ENCODE measurements at regions not wholly inside any gene's neighbourhood (a gene's known extent, or its start where the extent isn't known, plus 50 kb on each side); places are given as distances from the start of the nearest gene placed in this dataset.

DNA sequence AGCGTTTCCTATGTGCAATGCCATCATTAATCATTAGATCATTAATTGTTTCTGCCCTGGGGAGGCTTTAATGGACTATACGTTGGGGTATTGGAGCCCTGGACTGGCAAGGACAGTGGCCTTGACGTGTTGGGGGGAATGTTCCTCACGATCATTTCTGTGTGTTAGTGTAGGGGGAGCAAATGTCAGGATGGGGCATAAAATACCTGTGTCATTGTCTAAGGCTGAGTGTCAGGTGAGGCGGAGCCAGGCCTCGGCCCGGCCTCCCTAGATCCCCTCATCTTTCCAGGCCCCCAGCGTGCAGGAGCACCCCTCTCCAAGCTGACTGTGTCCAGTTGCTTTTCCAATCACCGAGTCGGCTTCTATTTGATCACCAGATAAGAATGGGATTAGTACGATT, 346.4 kb upstream of the SHH start:
- Histone ChIP-seq H2AFZ (no peak overlapping the region), H3K79me2 (replicated peaks; ENCODE audit: insufficient read depth) (no peaks in the 10 kb centered on the region), H4K20me1 (replicated peaks; ENCODE audit: insufficient read depth) (no peaks in the 10 kb centered on the region), H3K4me2 (no peak overlapping the region), H3F3A (replicated peaks; ENCODE audit: low read depth) (no peaks in the 10 kb centered on the region), H3K36me3 (ENCODE audit: insufficient read depth) (no peaks in the 10 kb centered on the region), H3K4me1 (ENCODE audit: insufficient read depth) (no peaks in the 10 kb centered on the region), H3K27me3 (ENCODE audit: insufficient read depth) (no peaks in the 10 kb centered on the region), H3K27ac (ENCODE audit: low read depth) (no peak overlapping the region), H3K4me3 (no peak overlapping the region), H3K9me2 (ENCODE audit: insufficient read depth) (no peaks in the 10 kb centered on the region)
- H3K9me3 Mint-ChIP-seq = peaks cover 6% of the 10 kb centered on the region
- peaks cover 9% of the 10 kb centered on the region for H3K27me3 Mint-ChIP-seq (ENCODE audit: insufficient read depth, low read depth, poor library complexity)
- no peaks in the 10 kb centered on the region for H3K36me3 Mint-ChIP-seq (ENCODE audit: low read depth)
- H3K4me1 Mint-ChIP-seq = peaks cover 7% of the 10 kb centered on the region; the same call in 2 of the 3 replicates
- no peak overlapping the region for H3K4me3 Mint-ChIP-seq
- no peak for TF ChIP-seq ZNF331 (CRISPR knock-in tag; IDR thresholded peaks at IDR 0.05; ENCODE audit: low read depth)
- TF ChIP-seq STAT1 (IDR thresholded peaks at IDR 0.05; ENCODE audit: unreplicated experiment) = no peak
- TF ChIP-seq, protein P1, sequence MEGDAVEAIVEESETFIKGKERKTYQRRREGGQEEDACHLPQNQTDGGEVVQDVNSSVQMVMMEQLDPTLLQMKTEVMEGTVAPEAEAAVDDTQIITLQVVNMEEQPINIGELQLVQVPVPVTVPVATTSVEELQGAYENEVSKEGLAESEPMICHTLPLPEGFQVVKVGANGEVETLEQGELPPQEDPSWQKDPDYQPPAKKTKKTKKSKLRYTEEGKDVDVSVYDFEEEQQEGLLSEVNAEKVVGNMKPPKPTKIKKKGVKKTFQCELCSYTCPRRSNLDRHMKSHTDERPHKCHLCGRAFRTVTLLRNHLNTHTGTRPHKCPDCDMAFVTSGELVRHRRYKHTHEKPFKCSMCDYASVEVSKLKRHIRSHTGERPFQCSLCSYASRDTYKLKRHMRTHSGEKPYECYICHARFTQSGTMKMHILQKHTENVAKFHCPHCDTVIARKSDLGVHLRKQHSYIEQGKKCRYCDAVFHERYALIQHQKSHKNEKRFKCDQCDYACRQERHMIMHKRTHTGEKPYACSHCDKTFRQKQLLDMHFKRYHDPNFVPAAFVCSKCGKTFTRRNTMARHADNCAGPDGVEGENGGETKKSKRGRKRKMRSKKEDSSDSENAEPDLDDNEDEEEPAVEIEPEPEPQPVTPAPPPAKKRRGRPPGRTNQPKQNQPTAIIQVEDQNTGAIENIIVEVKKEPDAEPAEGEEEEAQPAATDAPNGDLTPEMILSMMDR (conservative IDR thresholded peaks at IDR 0.05; ENCODE audit: low read depth in 2 of 2) = no peak
- TF ChIP-seq, protein P2, sequence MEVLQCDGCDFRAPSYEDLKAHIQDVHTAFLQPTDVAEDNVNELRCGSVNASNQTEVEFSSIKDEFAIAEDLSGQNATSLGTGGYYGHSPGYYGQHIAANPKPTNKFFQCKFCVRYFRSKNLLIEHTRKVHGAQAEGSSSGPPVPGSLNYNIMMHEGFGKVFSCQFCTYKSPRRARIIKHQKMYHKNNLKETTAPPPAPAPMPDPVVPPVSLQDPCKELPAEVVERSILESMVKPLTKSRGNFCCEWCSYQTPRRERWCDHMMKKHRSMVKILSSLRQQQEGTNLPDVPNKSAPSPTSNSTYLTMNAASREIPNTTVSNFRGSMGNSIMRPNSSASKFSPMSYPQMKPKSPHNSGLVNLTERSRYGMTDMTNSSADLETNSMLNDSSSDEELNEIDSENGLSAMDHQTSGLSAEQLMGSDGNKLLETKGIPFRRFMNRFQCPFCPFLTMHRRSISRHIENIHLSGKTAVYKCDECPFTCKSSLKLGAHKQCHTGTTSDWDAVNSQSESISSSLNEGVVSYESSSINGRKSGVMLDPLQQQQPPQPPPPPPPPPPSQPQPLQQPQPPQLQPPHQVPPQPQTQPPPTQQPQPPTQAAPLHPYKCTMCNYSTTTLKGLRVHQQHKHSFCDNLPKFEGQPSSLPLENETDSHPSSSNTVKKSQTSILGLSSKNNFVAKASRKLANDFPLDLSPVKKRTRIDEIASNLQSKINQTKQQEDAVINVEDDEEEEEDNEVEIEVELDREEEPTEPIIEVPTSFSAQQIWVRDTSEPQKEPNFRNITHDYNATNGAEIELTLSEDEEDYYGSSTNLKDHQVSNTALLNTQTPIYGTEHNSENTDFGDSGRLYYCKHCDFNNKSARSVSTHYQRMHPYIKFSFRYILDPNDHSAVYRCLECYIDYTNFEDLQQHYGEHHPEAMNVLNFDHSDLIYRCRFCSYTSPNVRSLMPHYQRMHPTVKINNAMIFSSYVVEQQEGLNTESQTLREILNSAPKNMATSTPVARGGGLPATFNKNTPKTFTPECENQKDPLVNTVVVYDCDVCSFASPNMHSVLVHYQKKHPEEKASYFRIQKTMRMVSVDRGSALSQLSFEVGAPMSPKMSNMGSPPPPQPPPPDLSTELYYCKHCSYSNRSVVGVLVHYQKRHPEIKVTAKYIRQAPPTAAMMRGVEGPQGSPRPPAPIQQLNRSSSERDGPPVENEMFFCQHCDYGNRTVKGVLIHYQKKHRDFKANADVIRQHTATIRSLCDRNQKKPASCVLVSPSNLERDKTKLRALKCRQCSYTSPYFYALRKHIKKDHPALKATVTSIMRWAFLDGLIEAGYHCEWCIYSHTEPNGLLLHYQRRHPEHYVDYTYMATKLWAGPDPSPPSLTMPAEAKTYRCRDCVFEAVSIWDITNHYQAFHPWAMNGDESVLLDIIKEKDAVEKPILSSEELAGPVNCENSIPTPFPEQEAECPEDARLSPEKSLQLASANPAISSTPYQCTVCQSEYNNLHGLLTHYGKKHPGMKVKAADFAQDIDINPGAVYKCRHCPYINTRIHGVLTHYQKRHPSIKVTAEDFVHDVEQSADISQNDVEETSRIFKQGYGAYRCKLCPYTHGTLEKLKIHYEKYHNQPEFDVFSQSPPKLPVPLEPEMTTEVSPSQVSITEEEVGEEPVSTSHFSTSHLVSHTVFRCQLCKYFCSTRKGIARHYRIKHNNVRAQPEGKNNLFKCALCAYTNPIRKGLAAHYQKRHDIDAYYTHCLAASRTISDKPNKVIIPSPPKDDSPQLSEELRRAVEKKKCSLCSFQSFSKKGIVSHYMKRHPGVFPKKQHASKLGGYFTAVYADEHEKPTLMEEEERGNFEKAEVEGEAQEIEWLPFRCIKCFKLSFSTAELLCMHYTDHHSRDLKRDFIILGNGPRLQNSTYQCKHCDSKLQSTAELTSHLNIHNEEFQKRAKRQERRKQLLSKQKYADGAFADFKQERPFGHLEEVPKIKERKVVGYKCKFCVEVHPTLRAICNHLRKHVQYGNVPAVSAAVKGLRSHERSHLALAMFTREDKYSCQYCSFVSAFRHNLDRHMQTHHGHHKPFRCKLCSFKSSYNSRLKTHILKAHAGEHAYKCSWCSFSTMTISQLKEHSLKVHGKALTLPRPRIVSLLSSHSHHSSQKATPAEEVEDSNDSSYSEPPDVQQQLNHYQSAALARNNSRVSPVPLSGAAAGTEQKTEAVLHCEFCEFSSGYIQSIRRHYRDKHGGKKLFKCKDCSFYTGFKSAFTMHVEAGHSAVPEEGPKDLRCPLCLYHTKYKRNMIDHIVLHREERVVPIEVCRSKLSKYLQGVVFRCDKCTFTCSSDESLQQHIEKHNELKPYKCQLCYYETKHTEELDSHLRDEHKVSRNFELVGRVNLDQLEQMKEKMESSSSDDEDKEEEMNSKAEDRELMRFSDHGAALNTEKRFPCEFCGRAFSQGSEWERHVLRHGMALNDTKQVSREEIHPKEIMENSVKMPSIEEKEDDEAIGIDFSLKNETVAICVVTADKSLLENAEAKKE (CRISPR knock-in tag; IDR thresholded peaks at IDR 0.05) = no peak
- TF ChIP-seq ETS1 (IDR thresholded peaks at IDR 0.05) = no peak
- TF ChIP-seq, protein P3, sequence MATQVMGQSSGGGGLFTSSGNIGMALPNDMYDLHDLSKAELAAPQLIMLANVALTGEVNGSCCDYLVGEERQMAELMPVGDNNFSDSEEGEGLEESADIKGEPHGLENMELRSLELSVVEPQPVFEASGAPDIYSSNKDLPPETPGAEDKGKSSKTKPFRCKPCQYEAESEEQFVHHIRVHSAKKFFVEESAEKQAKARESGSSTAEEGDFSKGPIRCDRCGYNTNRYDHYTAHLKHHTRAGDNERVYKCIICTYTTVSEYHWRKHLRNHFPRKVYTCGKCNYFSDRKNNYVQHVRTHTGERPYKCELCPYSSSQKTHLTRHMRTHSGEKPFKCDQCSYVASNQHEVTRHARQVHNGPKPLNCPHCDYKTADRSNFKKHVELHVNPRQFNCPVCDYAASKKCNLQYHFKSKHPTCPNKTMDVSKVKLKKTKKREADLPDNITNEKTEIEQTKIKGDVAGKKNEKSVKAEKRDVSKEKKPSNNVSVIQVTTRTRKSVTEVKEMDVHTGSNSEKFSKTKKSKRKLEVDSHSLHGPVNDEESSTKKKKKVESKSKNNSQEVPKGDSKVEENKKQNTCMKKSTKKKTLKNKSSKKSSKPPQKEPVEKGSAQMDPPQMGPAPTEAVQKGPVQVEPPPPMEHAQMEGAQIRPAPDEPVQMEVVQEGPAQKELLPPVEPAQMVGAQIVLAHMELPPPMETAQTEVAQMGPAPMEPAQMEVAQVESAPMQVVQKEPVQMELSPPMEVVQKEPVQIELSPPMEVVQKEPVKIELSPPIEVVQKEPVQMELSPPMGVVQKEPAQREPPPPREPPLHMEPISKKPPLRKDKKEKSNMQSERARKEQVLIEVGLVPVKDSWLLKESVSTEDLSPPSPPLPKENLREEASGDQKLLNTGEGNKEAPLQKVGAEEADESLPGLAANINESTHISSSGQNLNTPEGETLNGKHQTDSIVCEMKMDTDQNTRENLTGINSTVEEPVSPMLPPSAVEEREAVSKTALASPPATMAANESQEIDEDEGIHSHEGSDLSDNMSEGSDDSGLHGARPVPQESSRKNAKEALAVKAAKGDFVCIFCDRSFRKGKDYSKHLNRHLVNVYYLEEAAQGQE (IDR thresholded peaks at IDR 0.05; ENCODE audit: unreplicated experiment) = no peak
- no peak for TF ChIP-seq JUNB (IDR thresholded peaks at IDR 0.05; ENCODE audit: unreplicated experiment)
- no peak for TF ChIP-seq CREB1 (CRISPR knock-in tag; IDR thresholded peaks at IDR 0.05; ENCODE audit: low read depth)
- TF ChIP-seq EZH2 (IDR thresholded peaks at IDR 0.05; ENCODE audit: low read depth, unreplicated experiment) = no peak
- no peak for TF ChIP-seq EZH2phosphoT487 (IDR thresholded peaks at IDR 0.05; ENCODE audit: unreplicated experiment)
- no peak for TF ChIP-seq ZNF114 (CRISPR knock-in tag; IDR thresholded peaks at IDR 0.05)
- no peak for TF ChIP-seq NANOG (IDR thresholded peaks at IDR 0.05; ENCODE audit: borderline replicate concordance)
- ATAC-seq (no peak), DNase-seq (ENCODE audit: low spot score) (no peak)
- no peak overlapping the region for H3K27ac Mint-ChIP-seq

All from GM23338 (cell line).